GM23248 (cell line): ENCODE measurements at regions not wholly inside any gene's neighbourhood (a gene's known extent, or its start where the extent isn't known, plus 50 kb on each side); places are given as distances from the start of the nearest gene placed in this dataset.

Experiments used
- EZH2 ChIP-seq: fragments of 200-600 bp; sonication (generic); IDR thresholded peaks from 2 replicates; pipeline ENCODE4 v1.6.1; 2018; ENCODE audit warnings: antibody characterized with exemption, mild to moderate bottlenecking; ENCODE audit not compliant: insufficient read depth, poor library complexity, severe bottlenecking
- EZH2phosphoT487 ChIP-seq: fragments of 200-600 bp; sonication (generic); IDR thresholded peaks from 2 replicates; pipeline ENCODE4 v1.6.1; 2018; ENCODE audit warnings: antibody characterized with exemption, moderate library complexity, mild to moderate bottlenecking, low read depth; ENCODE audit not compliant: insufficient read depth

DNA sequence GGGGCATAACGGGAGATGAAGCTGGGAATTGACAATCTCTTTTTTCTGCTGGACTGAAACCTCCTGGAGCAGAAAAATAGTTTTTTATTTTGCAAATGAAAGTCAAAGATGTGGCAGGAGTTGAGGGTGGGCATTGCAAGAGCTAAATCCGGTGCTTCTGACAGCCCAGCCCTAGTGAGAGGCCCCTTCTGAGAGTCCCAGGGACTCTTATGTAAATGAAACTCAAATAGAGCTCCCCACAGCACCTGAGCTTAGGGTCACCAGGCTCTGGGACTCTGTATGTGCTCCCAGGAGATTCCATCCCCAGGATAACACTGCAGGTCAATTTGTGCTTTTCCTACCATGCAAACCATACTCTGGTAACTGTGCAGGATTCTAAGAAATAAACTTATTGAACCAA lies 192.8 kb downstream of the ANKRD30B start:
- no peak for TF ChIP-seq EZH2
- TF ChIP-seq EZH2phosphoT487, result no peak
